Stimulated activated CD4-positive, alpha-beta T cell treated with anti-CD3 and anti-CD28 coated beads, Interleukin-15, amount 100 ng/mL, for 48 hours (primary cell): ENCODE measurements at regions not wholly inside any gene's neighbourhood (a gene's known extent, or its start where the extent isn't known, plus 50 kb on each side); places are given as distances from the start of the nearest gene placed in this dataset.
"Not testable (repeated sequence)": the region's sequence is repeated elsewhere in the genome, so short reads cannot be mapped to it uniquely, and the experiment has no call there.

Experiments
- DNase-seq, 2 donors: peaks; one replicate each; pipeline ENCODE4 v3.0.0-alpha.2; 2020; ENCODE audit warnings: low read depth in 2 of 2

DNA sequence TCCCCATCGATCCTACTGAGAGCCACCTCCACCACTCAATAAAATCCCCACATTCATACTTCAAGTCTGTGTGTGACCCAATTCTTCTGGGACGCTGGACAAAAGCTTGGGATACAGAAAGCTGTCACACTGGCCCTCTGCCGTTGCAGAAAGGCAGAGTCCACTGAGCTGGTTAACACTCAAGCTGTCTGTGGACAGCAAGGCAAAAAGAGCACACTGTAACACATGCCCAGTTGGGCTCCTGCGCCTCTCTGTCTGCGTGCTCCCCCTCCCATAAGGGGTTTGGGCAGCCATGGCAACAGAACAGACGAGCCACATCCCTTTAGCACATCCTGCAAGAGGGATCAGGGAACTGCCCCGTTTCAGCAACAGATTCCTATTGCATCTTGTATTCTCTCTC is 106.9 kb upstream of the RGPD4 start:
- DNase-seq = no peak

- DNase-seq = no peak
Measured at GRCh38 chr2:107721178-107721577, 105.5 kb upstream of the RGPD4 start.

DNA sequence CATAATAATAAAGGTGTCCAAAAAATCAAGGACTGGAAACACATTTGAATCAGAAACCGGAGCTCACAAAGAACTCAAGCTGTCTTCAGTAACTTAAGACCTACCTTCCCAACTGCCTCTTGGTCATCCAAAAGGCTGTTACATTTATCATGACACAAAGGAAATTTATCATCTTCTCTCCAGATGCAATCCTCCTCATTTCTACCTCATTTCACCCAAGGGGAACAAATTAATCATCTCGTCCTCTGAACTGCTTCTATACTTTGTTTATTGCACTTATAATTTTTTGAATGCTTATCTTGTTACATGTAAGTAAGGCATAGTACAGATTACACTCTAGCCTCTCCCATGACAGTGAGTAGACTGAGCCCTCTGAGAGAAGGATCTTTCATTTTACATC is 105.1 kb upstream of the RGPD4 start:
- DNase-seq = no peak

GRCh38 chr2:107725824-107726223 is 100.9 kb upstream of the RGPD4 start:
- not testable (repeated sequence) for DNase-seq

GRCh38 chr2:107727318-107727717 is 99.4 kb upstream of the RGPD4 start:
- DNase-seq = no peak

DNA sequence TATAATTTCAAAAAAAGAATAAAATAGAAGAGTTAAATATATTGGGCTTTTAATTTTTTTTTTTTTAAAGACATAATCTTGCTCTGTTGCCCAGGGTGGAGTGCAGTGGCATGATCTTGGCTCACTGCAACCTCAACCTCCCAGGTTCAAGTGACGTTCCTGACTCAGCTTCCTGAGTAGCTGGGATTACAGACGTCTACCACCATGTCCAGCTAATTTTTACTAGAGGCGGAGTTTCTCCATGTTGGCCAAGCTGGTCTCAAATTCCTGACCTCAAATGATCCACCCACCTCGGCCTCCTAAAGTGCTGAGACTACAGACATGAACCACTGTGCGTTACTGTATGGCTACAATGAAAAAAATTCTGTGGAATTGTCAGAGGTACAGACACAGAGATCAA is 98.1 kb upstream of the RGPD4 start:
- DNase-seq = no peak

DNA sequence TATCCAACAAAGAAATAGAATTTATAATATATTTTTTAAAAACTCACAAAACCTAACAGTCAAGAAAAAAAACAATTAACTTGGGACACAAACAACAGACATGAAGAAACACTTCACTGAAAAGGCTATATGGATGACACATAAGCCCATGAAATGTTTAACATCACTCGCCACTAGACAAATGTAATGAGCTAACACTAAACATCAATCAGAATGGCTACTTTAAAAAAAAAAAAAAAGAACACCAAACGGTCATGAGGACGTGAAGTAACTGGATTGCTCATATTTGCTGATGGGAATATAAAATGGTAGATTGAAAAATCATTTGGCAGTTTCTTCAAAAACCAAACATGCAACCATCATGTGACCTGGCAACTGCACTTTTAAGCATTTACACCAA is 97.3 kb upstream of the RGPD4 start:
- no peak for DNase-seq

- DNase-seq = no peak
Measured at GRCh38 chr2:107730898-107731297, 95.8 kb upstream of the RGPD4 start.

- DNase-seq = no peak
Measured at GRCh38 chr2:107731435-107731834, 95.3 kb upstream of the RGPD4 start.

DNA sequence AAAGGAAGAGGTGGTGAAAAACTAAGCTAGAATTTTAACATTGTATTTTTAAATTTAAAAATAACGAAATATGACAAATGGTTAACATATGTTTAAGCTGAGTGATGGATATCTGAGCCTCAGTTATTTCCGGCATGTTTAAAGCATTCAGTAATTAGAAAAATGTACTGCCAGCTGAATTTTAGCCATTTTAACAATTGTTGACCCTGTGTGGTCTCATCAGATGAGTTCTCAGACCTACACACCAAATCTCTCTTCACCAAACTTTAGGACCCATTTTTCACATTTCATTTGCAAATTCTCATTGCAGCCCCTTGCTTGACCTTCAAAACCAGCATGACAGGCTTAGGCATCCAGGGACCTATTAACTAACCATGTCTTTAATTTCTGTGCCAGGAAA is 91.5 kb upstream of the RGPD4 start:
- no peak for DNase-seq

- no peak for DNase-seq
Measured at GRCh38 chr2:107737756-107738155, 88.9 kb upstream of the RGPD4 start.

- DNase-seq = no peak
Measured at GRCh38 chr2:107738266-107738665, 88.4 kb upstream of the RGPD4 start.

DNA sequence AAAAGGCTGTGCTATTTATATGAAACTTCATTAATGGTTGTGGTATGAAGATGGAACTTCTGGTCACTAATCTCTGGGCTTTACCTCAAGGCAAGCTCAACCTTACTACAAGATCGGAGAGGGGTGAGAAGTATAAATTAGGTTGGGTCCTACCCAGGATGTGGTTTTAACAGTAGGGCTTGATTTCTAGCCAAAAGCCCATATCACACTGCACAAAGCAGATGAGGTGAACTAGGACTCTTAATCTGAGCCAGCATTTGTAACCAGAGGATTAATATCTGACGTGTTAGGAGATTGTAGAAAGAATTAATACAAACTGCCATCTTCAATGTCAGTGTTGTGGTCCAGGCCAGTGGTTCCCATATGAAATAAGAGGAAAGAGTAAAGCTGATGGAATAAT is 86.4 kb upstream of the RGPD4 start:
- no peak for DNase-seq

- DNase-seq = no peak
Measured at GRCh38 chr2:107742460-107743027, 84.1 kb upstream of the RGPD4 start.

DNA sequence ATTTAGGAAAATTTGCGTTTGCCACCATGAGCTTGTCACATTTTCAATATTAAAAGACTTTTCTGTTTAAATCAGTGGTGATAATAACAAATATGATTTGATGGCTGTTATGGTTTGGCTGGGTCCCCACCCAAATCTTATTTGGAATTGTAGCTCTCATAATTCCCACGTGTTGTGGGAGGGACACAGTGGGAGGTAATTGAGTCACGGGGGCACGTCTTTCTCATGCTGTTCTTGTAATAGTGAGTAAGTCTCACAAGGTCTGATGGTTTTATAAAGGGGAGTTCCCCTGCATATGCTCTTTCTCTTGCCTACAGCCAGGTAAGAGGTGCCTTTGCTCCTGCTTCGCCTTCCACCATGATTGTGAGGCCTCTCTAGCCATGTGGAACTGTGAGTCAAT is 83.4 kb upstream of the RGPD4 start:
- DNase-seq = no peak

DNA sequence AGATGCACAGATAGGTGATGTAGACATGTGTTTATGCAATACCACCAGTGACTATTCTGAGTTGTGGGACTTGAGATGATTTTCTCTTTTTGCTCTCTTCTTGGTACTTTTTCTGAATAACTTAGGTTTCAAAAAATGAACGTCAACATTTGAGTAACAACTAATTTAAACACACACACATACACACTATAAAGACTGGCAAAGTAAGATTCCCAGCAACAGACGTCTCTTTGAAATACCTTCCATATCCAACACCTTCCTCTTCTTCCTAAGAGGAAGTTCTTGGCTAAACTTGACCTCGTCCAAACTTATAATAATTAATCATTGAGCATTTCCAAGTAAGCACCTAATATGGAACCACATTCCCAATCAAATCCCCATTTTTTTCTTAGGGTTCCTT is 81.6 kb upstream of the RGPD4 start:
- DNase-seq = no peak

GRCh38 chr2:107746552-107747198 is 80.0 kb upstream of the RGPD4 start:
- DNase-seq = not testable (repeated sequence)

- not testable (repeated sequence) for DNase-seq
Measured at GRCh38 chr2:107747199-107747963, 79.3 kb upstream of the RGPD4 start.

DNA sequence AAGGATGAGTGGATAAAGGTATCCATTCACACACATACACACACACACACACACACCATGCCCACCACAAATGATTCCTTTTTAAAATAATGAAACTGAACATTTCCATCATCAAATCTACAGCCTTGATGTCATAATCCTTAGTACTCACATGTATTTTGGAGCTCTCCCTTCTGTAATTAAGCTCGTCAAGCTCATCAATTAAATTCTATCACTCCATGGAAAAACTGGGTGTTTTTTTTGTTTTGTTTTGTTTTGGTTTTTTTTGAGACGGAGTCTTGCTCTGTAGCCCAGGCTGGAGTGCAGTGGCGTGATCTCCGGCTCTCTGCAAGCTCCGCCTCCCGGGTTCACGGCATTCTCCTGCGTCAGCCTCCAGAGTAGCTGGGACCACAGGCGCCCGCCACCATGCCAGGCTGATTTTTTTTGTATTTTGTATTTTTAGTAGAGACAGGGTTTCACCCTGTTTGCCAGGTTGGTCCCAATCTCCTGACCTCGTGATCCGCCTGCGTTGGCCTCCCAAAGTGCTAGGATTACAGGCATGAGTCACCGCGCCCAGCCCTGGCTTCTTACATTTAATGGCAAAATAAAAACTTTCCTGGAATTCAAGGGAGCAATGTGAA is 78.6 kb upstream of the RGPD4 start:
- no peak for DNase-seq

GRCh38 chr2:107751936-107752335 is 74.8 kb upstream of the RGPD4 start:
- DNase-seq = no peak

DNA sequence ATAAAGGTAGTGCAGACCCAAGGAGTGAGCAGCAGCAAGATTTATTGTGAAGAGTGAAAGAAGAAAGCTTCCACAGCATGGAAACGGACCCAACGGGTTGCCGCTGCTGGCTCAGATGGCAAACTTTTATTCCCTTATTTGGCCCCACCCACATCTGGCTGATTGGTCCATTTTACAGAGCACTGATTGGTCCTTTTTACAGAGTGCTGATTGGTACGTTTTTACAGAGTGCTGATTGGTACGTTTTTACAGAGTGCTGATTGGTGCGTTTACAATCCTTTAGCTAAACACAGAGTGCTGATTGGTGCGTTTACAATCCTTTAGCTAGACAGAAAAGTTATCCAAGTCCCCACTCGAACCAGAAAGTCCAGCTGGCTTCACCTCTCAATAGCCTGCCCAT is 72.9 kb upstream of the RGPD4 start:
- not testable (repeated sequence) for DNase-seq

GRCh38 chr2:107757223-107757622 is 69.5 kb upstream of the RGPD4 start:
- no peak for DNase-seq
